Erythroblast (primary cell): ENCODE measurements at regions not wholly inside any gene's neighbourhood (a gene's known extent, or its start where the extent isn't known, plus 50 kb on each side); places are given as distances from the start of the nearest gene placed in this dataset.

Experiments used
- GATA1 ChIP-seq: IDR thresholded peaks from 2 replicates; pipeline ENCODE4 v1.6.1; 2011; ENCODE audit warnings: low read depth, mild to moderate bottlenecking, control low read depth, low read length, moderate library complexity
- POLR2A ChIP-seq: IDR thresholded peaks from 2 replicates; pipeline ENCODE4 v1.6.1; 2011; ENCODE audit warnings: mild to moderate bottlenecking, low read length

DNA sequence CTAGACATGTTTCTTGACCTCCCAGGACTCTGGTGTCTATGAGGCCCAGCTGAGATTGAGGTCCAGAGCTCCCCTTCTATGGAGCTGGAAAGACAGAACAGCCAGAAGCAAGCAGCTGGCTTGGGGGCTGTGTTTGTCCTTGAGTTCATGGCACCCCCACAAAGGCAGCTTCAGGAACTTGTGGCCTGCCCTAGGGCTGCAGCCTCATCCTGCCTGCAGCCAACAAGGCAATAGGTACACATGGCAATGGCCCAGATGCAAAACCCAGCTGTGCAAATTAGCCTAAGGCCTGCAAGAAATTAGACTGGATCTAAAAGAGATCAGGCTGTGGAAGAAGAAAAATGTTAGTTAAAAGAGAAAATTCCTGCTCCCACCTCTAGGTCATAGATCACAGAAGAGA lies 131.7 kb upstream of the NALF2 start:
- TF ChIP-seq POLR2A: no peak
- no peak for TF ChIP-seq GATA1
